ENCODE measurements at regions not wholly inside any gene's neighbourhood (a gene's known extent, or its start where the extent isn't known, plus 50 kb on each side); places are given as distances from the start of the nearest gene placed in this dataset.

DNA sequence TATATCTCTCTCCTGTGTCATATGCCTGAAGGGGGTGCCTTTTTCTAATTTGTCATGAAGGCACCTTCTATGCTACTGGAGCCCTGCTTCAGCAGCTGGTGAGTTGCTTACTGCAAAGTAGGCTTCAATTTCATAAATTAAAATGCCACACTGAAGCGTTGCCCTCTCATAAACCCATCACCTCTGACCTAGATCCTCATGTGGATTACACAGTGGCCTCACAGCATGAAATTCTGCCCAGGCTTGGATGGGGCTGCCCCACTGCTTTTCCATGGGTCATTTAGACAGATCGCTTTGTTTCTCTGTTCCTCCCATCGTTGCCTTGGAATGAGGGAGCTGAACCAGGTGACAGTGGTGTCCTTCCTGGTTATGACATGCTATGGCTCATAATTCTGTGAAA lies 131.2 kb downstream of the RPL22L1 start:
- Histone ChIP-seq H3K4me2 (ENCODE audit: low read depth, low read length, poor library complexity, severe bottlenecking) (no peak overlapping the region), H4K20me1 (ENCODE audit: insufficient read depth, low read length, poor library complexity, severe bottlenecking) (no peaks in the 10 kb centered on the region), H3K9ac (ENCODE audit: low read depth, low read length, poor library complexity, severe bottlenecking) (no peak overlapping the region), H3K36me3 (ENCODE audit: insufficient read depth, low read length) (no peaks in the 10 kb centered on the region), H3K4me3 (ENCODE audit: low read length, poor library complexity, severe bottlenecking) (no peak overlapping the region), H3K9me2 (replicated peaks; ENCODE audit: low read depth, low read length) (no peaks in the 10 kb centered on the region), H3F3A (ENCODE audit: low read depth) (no peaks in the 10 kb centered on the region), H3K27me3 (ENCODE audit: insufficient read depth, low read length, poor library complexity, severe bottlenecking) (no peaks in the 10 kb centered on the region), H3K4me1 (ENCODE audit: insufficient read depth, low read length, poor library complexity, severe bottlenecking) (no peaks in the 10 kb centered on the region), H3K79me2 (ENCODE audit: insufficient read depth, low read length) (no peaks in the 10 kb centered on the region), H2AFZ (ENCODE audit: low read length) (no peak overlapping the region), H3K9me3 (ENCODE audit: insufficient read depth, low read depth, low read length) (no peaks in the 10 kb centered on the region)
- TF ChIP-seq CTCF (conservative IDR thresholded peaks at IDR 0.05; ENCODE audit: low read length) (no peak), EZH2phosphoT487 (IDR thresholded peaks at IDR 0.05; ENCODE audit: borderline replicate concordance) (no peak)

GRCh38 chr3:170737498-170738162 lies 132.4 kb downstream of the RPL22L1 start:
- Histone ChIP-seq H3K36me3 (ENCODE audit: insufficient read depth, low read length) (no peaks in the 10 kb centered on the region), H3K4me1 (ENCODE audit: insufficient read depth, low read length, poor library complexity, severe bottlenecking) (no peaks in the 10 kb centered on the region), H3K9me2 (replicated peaks; ENCODE audit: low read depth, low read length) (no peaks in the 10 kb centered on the region), H3K4me3 (ENCODE audit: low read length, poor library complexity, severe bottlenecking) (no peak overlapping the region), H2AFZ (ENCODE audit: low read length) (no peak overlapping the region), H3F3A (ENCODE audit: low read depth) (no peaks in the 10 kb centered on the region), H3K9me3 (ENCODE audit: insufficient read depth, low read depth, low read length) (no peaks in the 10 kb centered on the region), H3K79me2 (ENCODE audit: insufficient read depth, low read length) (no peaks in the 10 kb centered on the region), H3K9ac (ENCODE audit: low read depth, low read length, poor library complexity, severe bottlenecking) (no peak overlapping the region), H3K4me2 (ENCODE audit: low read depth, low read length, poor library complexity, severe bottlenecking) (no peak overlapping the region), H4K20me1 (ENCODE audit: insufficient read depth, low read length, poor library complexity, severe bottlenecking) (no peaks in the 10 kb centered on the region), H3K27me3 (ENCODE audit: insufficient read depth, low read length, poor library complexity, severe bottlenecking) (no peaks in the 10 kb centered on the region)
- TF ChIP-seq EZH2phosphoT487 (IDR thresholded peaks at IDR 0.05; ENCODE audit: borderline replicate concordance) (no peak), CTCF (conservative IDR thresholded peaks at IDR 0.05; ENCODE audit: low read length) (no peak)

DNA sequence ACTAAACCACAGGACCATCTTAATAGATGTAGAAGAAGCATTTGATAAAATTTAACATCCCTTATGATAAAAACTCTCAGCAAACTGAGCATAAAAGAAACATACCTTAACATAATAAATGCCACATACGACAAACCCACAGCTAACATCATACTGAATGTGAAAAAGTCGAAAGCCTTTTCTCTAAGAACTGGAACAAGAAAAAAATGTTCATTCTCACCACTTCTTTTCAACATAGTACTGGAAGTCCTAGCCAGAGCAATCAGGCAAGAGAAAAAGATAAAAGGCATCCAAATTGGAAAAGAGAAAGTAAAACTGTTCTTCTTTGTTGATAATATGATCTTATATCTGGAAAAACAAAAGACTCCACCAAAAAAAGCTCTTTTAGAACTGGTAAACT lies 134.2 kb downstream of the RPL22L1 start:
- H3F3A ChIP-seq (ENCODE audit: low read depth), result no peaks in the 10 kb centered on the region
- TF ChIP-seq CTCF (conservative IDR thresholded peaks at IDR 0.05; ENCODE audit: low read length) (no peak), EZH2phosphoT487 (IDR thresholded peaks at IDR 0.05; ENCODE audit: borderline replicate concordance) (no peak)
- H4K20me1 ChIP-seq (ENCODE audit: insufficient read depth, low read length, poor library complexity, severe bottlenecking), result no peaks in the 10 kb centered on the region
- H3K4me1 ChIP-seq (ENCODE audit: insufficient read depth, low read length, poor library complexity, severe bottlenecking), result no peaks in the 10 kb centered on the region
- no peak overlapping the region for H3K4me2 ChIP-seq (ENCODE audit: low read depth, low read length, poor library complexity, severe bottlenecking)
- no peaks in the 10 kb centered on the region for H3K79me2 ChIP-seq (ENCODE audit: insufficient read depth, low read length)
- no peaks in the 10 kb centered on the region for H3K36me3 ChIP-seq (ENCODE audit: insufficient read depth, low read length)
- no peak overlapping the region for H2AFZ ChIP-seq (ENCODE audit: low read length)
- H3K9me2 ChIP-seq (replicated peaks; ENCODE audit: low read depth, low read length), result no peaks in the 10 kb centered on the region
- no peak overlapping the region for H3K4me3 ChIP-seq (ENCODE audit: low read length, poor library complexity, severe bottlenecking)
- no peaks in the 10 kb centered on the region for H3K27me3 ChIP-seq (ENCODE audit: insufficient read depth, low read length, poor library complexity, severe bottlenecking)
- H3K9me3 ChIP-seq (ENCODE audit: insufficient read depth, low read depth, low read length), result no peaks in the 10 kb centered on the region
- H3K9ac ChIP-seq (ENCODE audit: low read depth, low read length, poor library complexity, severe bottlenecking), result no peak overlapping the region
